Germinal center (tissue), 1 donor: ENCODE measurements at regions not wholly inside any gene's neighbourhood (a gene's known extent, or its start where the extent isn't known, plus 50 kb on each side); places are given as distances from the start of the nearest gene placed in this dataset.

Experiments used
- DNase-seq: peaks from one replicate; pipeline ENCODE4 v3.0.0; 2012; ENCODE audit warnings: mixed read lengths, low spot score

- no peak for DNase-seq
Measured at GRCh38 chr22:48270731-48271130, 1508.3 kb downstream of the TBC1D22A start.

- DNase-seq = no peak
Measured at GRCh38 chr22:48268771-48269552, 1506.5 kb downstream of the TBC1D22A start.

- DNase-seq = no peak
Measured at GRCh38 chr22:48268293-48268692, 1505.8 kb downstream of the TBC1D22A start.

GRCh38 chr22:48267681-48268080, 1505.2 kb downstream of the TBC1D22A start:
- no peak for DNase-seq

- DNase-seq = no peak
Measured at GRCh38 chr22:48265000-48265625, 1502.7 kb downstream of the TBC1D22A start.

- DNase-seq = no peak
Measured at GRCh38 chr22:48264586-48264985, 1502.1 kb downstream of the TBC1D22A start.

- no peak for DNase-seq
Measured at GRCh38 chr22:48263791-48264351, 1501.4 kb downstream of the TBC1D22A start.

GRCh38 chr22:48263431-48263765, 1500.9 kb downstream of the TBC1D22A start:
- no peak for DNase-seq

- no peak for DNase-seq
Measured at GRCh38 chr22:48262596-48263430, 1500.4 kb downstream of the TBC1D22A start.

- DNase-seq = no peak
Measured at GRCh38 chr22:48261706-48262105, 1499.3 kb downstream of the TBC1D22A start.

GRCh38 chr22:48261048-48261621, 1498.7 kb downstream of the TBC1D22A start:
- no peak for DNase-seq

- no peak for DNase-seq
Measured at GRCh38 chr22:48259991-48260670, 1497.7 kb downstream of the TBC1D22A start.

- no peak for DNase-seq
Measured at GRCh38 chr22:48258811-48259210, 1496.4 kb downstream of the TBC1D22A start.

- no peak for DNase-seq
Measured at GRCh38 chr22:48258064-48258701, 1495.7 kb downstream of the TBC1D22A start.

GRCh38 chr22:48257685-48258055, 1495.2 kb downstream of the TBC1D22A start:
- DNase-seq = no peak

- DNase-seq = no peak
Measured at GRCh38 chr22:48256776-48257684, 1494.6 kb downstream of the TBC1D22A start.

- no peak for DNase-seq
Measured at GRCh38 chr22:48256041-48256739, 1493.7 kb downstream of the TBC1D22A start.

- DNase-seq = no peak
Measured at GRCh38 chr22:48254311-48254873, 1491.9 kb downstream of the TBC1D22A start.

GRCh38 chr22:48253573-48253972, 1491.1 kb downstream of the TBC1D22A start:
- no peak for DNase-seq
